ENCODE measurements at regions not wholly inside any gene's neighbourhood (a gene's known extent, or its start where the extent isn't known, plus 50 kb on each side); places are given as distances from the start of the nearest gene placed in this dataset.
"Not testable (repeated sequence)": the region's sequence is repeated elsewhere in the genome, so short reads cannot be mapped to it uniquely, and the experiment has no call there.

DNA sequence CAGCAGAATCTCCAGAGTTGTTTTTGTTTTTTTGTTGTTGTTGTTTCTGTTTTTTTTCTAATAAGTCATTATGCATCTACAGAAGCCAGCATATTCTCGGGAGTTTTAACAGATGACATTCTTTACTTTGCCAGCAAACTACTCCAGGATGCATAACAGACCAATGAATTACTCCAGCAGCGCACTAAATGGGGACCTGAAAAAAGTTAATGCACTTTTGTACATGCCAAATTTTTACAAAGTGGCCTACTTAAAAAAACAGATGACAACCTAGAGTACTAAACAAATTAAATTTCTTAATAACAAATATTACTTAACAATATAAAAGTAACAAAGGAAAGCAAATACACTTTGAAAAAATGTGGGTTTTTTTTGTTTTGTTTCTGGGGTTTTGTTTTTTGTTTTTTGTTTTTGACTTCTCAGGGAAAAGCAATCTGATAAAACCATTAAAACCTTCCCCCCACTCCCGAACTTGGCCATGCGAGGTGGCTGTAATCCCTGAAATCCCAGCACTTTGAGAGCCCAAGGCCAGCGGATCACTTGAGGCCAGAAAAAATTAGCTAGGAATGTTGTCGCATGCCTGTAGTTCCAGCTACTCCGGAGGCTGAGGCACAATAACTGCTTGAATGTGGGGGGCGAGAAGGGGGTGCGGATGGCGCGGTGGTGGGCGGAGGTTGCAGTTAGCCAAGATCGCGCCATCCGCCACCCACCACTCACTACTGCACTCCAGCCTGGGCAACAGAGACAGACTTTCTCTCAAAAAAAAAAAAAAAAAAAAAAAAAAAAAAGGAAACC lies 352.4 kb downstream of the CETN3 start:
- DNase-seq (ENCODE audit: low read depth in 2 of 2), result no peak

DNA sequence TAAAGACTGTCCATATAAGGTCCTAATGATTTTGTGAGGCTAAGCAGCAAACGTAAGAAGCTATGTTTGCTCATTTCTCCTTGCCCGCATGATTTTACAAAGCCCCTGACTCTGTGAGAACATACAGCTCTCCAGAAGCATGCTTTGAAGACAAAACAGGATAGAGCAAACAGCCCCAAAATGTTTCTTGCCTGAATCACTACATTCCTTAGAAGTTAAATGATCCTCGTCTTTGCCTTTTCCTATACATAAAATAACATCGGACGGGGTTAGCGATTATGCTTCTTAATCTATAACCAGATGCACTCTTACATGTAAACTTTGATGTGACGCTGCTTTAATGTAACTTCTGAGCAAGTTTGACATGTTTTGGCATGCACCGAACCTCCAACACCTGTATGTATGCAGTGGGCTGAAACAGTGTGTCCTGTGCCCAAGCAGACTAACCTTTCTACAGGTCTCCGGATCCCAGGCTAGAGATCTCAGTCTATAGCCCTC lies 353.7 kb downstream of the CETN3 start:
- no peak for DNase-seq (ENCODE audit: low read depth in 2 of 2)

DNA sequence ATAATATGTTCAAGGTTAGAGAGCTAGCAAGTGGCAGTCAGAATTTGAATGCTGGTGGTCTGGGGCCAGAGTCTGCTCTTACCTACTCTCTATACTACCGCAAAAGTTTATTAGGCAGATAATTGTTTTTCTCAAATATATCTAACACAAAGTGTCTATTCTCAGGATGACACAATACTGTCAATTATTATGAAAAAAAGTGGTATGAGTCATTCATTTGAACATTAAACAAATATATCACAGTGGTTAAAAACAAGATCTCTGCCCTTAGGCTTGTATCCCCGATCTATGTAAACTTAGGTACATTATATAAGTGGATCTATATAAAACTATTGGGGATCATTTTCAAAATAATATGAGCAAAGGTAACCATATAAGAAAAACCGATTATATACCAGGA lies 354.9 kb downstream of the CETN3 start:
- no peak for DNase-seq (ENCODE audit: low read depth in 2 of 2)

DNA sequence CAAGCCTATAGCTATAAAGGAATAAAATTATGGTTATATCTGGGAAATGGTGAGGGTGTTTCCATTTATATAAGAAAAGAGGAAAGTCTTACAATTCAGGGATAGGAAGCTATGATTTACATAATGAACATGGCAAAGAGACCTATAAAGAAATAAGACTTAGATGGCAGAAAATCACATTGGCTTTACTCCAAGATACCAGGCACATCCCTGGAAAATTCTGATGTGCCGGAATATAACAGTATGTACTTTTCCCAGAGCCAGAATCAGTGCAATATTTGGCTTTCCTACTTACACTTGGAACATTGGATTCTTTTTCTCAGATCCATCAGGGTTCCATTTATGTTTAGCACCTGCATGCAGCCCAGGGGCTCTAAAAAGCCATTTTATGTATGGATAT lies 357.8 kb downstream of the CETN3 start:
- no peak for DNase-seq (ENCODE audit: low read depth in 2 of 2)

DNA sequence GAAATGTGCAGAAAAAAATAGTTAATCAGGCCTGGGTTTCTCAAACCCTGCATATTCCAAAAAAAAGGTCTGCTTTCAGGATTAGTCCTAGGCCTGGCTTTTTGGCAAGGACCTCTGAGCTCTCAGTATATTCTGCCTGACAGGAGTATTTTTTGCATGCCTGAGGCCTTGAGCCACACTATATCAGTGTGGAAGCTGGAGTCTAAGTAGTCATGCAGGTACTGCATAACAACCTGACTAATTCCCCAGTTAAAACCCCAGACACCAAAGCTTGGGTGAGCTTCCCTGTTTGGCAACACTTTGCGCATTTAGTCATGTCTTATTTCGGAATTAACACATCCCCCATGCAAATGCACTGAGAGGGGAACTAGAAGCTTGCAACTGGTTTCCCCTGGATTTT lies 359.5 kb downstream of the CETN3 start:
- DNase-seq (ENCODE audit: low read depth in 2 of 2), result no peak

DNA sequence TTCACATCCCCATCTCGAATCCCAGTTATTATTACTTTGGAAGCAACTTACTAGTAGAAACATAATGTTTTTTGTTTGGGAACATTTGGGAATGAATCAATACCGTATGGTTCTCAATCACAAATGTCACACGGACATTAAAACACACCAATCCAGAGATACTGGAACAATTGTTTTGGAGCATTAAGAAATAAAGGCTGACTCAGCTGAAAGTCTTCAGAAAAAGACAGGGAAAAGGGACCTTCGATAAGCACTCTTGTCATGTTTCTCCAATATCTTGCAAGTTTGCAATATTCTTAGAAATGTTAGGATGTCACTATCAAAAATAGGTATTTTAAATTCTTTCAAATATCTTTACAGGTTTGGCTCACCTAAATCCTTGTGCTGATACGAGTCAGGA lies 362.4 kb downstream of the CETN3 start:
- DNase-seq (ENCODE audit: low read depth in 2 of 2), result no peak

DNA sequence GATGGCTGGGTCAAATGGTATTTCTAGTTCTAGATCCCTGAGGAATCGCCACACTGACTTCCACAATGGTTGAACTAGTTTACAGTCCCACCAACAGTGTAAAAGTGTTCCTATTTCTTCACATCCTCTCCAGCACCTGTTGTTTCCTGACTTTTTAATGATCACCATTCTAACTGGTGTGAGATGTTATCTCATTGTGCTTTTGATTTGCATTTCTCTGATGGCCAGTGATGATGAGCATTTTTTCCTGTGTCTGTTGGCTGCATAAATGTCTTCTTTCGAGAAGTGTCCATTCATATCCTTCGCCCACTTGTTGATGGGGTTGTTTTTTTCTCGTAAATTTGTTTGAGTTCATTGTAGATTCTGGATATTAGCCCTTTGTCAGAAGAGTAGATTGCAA lies 369.5 kb downstream of the CETN3 start:
- DNase-seq (ENCODE audit: low read depth in 2 of 2), result not testable (repeated sequence)

DNA sequence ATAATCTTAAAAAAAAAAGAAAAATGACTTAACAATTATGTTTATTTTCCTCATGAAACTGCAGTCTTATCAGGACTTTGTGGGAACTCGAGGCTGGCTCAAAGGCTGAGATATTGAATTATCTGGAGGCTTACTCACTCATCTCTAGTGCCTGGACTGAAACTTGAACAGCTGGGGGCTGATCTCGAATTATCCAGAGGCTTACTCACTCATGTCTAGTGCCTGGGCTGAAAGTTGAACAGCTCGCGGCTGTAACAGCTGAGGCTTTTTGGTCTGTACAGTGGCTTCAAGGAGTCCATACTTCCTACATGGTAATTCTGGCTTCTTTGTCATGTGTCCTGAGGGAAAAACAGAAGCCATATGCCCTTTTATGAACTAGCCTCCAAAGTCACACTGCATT lies 371.9 kb downstream of the CETN3 start:
- no peak for DNase-seq (ENCODE audit: low read depth in 2 of 2)

DNA sequence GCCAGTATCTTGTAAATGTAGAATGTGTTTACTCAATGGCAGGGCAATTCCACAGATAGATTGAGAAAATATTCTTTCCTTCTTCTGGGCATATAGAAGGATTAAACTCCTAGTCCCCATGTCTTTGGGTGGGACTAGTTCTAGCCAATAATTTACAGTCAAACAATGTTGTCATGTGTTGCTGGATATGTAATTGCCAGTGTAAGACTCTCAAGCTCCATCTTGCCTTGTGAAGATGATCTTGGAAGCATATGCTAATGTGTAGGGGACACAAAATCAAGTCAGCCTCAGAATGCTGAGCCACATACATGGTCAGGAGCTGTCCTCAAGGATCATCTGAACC lies 386.9 kb downstream of the CETN3 start:
- DNase-seq (ENCODE audit: low read depth in 2 of 2), result no peak

DNA sequence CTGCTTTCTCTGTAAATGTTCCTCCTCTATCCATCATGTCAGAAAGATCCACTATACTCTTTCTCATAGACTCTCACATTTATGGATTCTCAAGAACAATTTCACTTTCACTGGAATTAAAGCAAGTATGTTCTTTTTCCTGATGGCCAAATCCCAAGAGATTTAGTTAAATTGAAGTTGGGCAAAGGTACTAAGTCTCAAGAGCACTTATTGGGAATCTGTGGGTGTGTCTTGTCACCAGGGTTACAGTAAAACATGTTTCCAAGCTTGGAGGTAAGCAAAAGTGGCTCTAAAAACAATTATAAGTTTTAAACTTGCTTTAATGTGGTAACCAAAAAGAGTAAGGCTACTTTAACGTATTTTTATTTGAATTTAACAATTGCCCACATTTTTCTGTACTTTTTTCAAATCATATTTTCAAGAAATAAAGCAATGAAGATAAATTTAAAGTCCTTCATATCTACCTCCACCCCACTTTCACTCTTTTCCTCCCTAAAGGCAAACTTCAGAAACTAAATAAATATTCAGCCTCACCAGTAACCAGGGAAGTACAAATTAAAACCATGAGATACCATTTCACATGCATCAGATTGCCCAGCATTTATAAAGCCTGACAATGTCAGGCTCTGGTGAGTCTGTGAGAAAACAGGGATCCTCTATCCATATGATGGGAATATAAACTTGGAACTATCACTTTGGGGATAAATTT lies 387.4 kb downstream of the CETN3 start:
- DNase-seq (ENCODE audit: low read depth in 2 of 2), result no peak

DNA sequence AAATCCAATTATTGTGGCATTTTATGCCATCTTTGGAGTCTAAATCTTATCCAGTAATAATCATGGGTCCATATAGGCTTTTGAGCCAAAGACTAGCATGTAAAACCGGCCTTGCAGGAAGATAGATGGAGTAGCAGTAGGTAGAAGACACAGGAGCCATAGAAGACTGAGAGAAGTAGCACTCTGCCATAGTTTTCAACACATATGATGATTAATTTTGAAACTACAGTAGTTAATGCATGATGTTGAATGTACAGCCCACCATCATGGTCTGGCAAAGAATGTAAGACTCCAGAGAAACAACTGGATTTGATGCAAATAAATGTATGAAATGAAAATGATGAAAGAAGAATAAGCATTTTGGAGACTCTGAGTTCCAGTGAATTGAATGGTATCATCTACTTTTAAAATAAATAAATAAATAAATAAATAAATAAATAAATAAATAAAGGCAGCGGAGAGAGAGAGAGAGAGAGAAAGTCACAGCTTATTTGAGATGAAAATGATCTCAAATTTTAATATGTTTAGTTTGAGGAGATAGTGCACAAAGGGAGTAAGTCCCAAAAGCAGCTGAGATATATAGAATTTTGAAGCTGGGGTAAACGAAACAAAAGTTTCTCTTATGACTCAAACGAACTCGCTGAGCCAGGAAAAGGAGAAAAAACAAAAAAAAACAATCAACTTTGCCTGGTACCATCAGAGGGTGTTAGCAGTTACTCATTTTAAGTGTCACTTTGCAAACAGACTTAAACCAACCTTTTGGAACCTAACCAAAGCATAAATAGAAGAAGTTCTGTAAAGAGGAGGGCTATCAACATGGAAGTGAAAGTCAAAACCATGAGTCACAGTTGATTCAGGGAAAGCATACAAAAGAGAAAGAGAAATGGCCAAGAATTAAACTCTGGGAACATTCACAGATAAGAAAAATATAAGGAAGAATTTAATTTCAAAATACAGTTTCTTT lies 388.7 kb downstream of the CETN3 start:
- DNase-seq (ENCODE audit: low read depth in 2 of 2), result no peak

DNA sequence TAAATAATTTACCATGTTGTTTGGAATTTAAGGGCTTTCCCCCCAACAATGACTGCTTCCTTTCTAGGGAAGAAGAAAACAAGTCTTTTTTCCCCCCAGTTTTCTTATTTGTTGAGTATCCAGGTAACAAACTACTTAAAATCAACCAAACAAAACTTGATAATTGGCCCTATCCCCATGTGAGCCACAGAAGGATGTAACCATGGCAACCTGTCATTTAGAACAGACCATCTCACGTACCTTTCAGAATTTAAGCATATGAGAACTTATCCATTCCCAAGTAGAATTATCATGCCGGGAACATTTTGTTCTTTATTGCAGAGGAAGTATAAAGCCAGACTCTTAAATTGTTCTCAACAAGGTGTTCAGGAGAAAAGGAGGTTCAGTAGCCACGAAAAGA lies 392.3 kb downstream of the CETN3 start:
- DNase-seq (ENCODE audit: low read depth in 2 of 2), result no peak

DNA sequence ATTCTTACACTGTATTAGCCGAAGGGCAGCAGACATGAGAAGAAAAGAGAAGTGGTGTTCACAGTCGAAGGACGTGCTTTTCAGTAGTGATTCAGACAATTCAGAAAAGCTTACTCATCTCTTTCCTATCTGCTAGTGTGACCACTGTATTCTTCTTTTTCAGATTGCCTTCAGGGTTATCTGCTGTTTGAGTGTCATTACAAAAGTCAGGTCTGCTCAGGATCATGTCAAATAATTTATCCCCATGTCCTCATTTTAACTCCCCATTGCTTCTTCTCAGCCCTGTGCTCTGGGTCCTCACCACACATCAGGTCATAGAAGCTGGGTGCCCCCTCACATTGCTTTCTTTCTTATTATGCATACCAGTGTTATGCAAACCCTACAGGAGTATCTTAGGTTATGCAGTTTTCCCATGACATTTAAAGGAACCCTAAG lies 394.0 kb downstream of the CETN3 start:
- DNase-seq (ENCODE audit: low read depth in 2 of 2), result no peak

DNA sequence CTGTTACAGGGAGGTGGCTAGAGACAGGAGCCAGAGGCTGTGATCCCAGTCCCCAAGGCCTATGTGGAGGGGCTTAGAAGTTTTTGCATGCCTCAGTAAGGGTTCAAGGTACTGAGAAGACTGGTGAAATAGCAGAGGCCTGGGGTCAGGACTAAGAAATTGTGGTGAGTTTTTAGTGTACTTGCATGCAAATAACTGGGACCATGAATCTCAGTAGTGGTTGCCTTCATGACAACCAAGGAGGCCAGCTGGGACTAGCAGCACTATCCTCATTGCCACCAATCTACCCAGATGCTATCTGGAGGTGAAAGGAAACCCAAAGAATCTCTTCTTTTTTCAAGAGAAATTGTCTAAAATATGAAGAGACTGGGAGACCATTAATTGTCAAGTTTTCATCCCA lies 395.1 kb downstream of the CETN3 start:
- no peak for DNase-seq (ENCODE audit: low read depth in 2 of 2)

DNA sequence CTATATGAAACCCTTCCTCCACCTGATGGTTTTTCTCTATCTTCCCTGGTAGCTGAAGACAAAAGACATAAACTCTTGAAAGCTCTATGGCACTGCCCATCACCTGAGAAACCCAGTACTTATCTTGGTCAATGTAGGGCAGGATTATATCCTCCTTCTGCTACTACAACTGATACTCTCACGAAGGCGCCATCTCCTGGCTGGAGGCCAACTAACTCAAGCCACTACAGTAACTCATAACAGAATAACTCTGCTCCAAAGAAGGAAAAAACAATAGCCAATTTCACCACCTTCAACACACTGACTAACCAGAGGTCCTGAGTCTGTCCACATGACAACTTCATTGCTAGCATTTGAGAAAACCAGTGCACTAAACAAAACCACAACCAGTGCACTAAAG lies 409.2 kb downstream of the CETN3 start:
- DNase-seq (ENCODE audit: low read depth in 2 of 2), result no peak

DNA sequence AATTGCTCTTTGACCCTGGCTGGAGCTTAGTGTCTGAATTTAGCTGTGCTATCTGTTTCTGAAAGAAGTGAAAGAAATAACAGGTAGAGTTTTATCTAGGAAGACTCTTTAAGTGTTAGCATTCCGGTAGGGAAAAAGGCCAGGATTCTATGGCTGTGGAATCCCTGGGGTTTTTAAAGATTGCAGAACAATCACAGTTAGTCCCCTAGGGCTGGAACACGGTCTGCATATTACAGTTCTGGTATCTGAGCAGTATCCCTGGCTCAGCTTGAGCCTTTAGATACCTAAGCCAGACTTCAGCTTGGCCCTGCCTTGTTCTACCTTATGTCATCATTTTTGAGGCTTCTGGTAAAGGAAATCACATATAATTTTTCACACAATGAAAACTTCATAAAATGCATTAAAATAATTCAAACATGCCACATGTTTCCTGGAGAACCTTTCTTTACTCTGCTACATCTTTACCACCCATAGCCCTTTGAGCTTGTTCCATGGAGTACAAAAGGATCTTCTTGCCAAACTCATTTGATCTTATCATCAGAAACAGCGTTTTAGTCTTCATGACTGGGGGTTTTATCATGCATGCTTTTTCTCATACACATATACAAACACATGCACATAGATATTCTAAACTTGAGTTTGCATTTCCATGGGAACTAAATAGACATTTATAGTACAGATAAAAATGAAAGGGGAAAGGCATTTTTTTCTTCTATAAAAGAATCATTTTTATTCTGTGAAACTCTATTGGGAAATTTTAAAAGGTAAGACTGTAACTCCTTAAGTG lies 410.8 kb downstream of the CETN3 start:
- DNase-seq (ENCODE audit: low read depth in 2 of 2), result no peak

DNA sequence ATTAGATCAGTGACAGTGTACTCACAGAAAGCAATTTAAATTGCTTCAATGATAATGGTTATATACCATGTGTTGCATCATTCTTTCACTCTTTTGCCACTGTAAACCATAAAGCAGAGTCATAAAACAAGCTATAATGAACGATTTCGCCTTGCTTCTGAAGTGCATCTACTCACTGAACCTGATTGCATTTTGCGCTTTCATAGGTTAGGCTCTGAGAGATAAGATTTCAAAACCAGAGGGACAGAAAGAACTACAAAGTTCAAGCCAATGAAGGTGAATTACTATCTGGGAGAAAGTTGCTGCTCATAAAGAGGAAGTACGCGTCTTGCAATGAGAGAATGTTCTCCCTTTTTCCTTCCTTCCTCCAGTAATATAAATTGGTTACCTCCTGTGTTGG lies 412.7 kb downstream of the CETN3 start:
- DNase-seq (ENCODE audit: low read depth in 2 of 2), result no peak

DNA sequence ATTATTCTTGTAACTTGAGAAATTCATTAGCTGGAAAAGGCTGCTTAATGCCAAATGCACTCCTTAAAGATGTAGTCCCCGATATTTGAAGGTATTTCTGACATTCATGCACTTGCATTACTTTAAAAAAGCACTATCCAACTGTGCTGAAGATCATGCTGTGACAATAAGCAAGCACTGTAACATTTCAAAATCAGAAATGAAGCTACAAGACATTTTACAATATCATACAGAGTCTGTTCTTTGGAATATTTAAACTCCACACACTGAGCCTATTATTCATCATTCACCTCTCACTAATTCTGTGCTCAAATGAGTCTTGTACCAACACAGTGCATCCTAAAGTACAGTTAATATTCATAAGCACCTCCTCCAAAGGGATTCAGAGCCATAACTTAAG lies 413.2 kb downstream of the CETN3 start:
- no peak for DNase-seq (ENCODE audit: low read depth in 2 of 2)

DNA sequence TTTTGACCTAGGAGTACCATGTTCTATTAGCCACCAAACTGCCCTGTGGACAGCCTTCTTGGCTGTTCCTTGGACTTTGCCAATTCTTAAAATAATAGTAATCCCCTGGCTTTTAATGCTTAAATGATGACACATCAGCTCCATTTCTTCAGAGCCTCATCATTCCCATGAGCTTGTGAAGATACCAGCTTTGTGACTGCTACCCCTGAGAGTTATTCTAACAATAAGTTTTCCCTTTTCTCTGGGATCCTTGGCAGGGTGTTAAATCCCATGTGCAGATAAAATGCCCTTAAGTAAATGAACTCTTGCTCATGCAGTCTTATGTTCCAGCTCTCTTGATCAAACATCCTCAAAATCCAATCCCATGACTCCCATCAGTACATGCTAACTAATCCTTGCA lies 415.3 kb downstream of the CETN3 start:
- no peak for DNase-seq (ENCODE audit: low read depth in 2 of 2)

DNA sequence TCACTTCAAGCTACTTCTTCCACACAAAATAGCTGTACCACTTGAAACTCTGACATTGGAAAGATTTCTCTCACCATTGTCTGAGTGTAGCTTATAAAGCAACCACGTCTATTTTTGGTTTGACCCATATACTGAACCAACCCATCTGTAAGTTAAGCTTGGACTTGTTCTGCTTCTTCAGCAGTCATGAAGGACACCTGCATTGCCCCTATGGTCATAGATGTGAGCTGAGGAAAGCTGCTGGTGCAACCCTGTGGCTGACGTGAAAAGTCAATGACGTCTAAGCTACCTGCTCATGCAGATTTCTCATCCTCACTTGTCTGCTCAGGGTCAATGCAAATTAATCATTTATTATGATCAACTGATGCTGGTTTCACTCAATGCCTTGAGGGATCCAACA lies 417.4 kb downstream of the CETN3 start:
- DNase-seq (ENCODE audit: low read depth in 2 of 2), result no peak

DNA sequence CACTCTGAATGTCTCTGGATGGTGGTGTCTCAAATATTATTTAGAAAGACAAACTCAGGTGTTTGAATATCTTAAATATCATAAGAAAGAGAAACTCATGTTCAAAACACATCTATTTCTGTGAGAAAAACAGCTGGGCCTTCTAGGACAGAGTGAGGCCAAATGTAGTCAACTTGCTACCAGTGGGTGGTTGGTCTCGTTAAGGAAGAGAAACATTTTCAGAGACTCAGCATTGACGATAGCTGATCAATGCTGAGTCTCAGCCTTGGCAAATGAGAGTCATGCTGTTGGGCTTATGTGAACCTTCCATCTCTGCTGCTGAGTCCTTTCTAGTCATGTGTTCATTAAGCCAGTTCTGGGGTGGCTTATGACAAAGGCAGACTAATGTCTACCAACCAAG lies 418.0 kb downstream of the CETN3 start:
- DNase-seq (ENCODE audit: low read depth in 2 of 2), result no peak

DNA sequence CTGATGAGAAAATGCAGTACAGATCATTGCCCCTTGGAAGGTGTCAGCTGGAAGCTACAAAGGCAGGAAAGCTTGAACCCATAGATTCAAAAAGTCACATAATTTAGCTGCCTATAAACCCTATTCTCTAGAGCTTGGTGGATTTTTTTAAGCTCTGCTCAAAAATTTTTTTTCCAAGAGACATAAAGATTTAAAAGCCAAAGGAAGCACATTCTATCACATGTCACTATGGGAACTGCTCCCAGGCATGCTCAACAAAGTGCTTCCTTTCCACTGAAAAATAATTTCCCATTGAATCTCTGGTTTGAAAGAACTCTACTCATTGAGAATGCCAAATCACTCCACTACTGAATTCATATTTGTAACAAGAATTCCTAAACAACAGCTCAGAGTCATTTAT lies 419.8 kb downstream of the CETN3 start:
- no peak for DNase-seq (ENCODE audit: low read depth in 2 of 2)

Measured in activated CD8-positive, alpha-beta memory T cell treated with anti-CD3 and anti-CD28 coated beads for 4 hours (primary cell).